ENCODE measurements at regions not wholly inside any gene's neighbourhood (a gene's known extent, or its start where the extent isn't known, plus 50 kb on each side); places are given as distances from the start of the nearest gene placed in this dataset. TPM values are rescaled to one million over a fixed set of nuclear protein-coding genes. Genes with fewer than 3 reads are reported as not detected.

DNA sequence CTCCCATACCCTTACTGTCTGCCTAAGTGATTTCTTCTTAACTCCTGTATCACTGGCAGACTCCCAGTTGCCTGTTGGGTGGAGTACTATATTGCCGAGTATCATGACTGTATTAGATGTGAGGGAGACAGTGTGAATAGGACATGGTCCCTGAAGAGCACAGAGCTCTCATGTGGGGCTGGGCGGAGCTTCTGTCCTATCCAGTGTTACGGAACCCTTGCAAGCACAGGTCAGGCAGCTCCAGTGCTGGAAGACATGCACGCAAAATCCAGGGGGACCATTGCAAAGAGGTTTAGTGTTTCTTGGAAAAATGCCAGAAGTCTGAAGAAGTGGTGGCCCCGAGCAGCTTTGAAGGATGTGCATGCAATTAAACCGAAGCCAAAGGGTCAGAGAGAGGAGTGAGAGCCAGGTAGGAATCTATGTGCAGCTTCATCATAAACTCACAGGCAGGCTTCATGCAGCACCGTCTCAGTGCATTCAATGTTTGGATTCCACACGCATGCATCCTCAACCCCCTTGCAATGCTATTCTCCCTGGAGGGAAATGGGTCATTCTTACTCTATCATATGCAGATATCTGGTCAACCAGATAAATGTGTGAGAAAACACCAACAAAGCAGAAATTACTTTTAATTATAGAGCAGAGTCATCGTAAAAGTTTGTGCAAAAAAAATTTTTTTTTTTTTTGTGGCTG lies 49.7 kb upstream of the DHRSX start:
- BruUV-seq (replicated peaks): no TSS peak
- POLR2A ChIA-PET: no interaction called here

More for the DNA sequence above, 49.7 kb upstream of the DHRSX start:
- CTCF ChIA-PET (ENCODE audit: unreplicated experiment): no interaction called here
- DNase-seq (ENCODE audit: low spot score): no peak
- intact Hi-C loops (cut with micrococcal nuclease; ENCODE audit: unreplicated experiment): no loop called here
- Histone ChIP-seq H3K4me2 (ENCODE audit: low read length) (no peak overlapping the region), H3K4me1 (ENCODE audit: insufficient read depth, low read length, poor library complexity, severe bottlenecking) (no peaks in the 10 kb centered on the region), H3K4me3 (ENCODE audit: low read depth, low read length, poor library complexity, severe bottlenecking) (no peak overlapping the region), H2AFZ (ENCODE audit: low read length) (no peak overlapping the region), H3K36me3 (ENCODE audit: insufficient read depth, low read length) (no peaks in the 10 kb centered on the region; the same call in 1 of the 2 replicates), H4K20me1 (ENCODE audit: insufficient read depth, low read length) (no peaks in the 10 kb centered on the region), H3K27ac (ENCODE audit: low read depth, low read length, poor library complexity, severe bottlenecking) (no peak overlapping the region), H3K9me3 (ENCODE audit: low read length) (0 out of 2 replicates have a peak, but pooled peaks cover 4% of the 10 kb centered on the region), H3K9me2 (ENCODE audit: insufficient read depth, low read length) (no peaks in the 10 kb centered on the region), H3K79me2 (ENCODE audit: insufficient read depth, low read depth, low read length) (no peaks in the 10 kb centered on the region)
- TF ChIP-seq, protein P1, sequence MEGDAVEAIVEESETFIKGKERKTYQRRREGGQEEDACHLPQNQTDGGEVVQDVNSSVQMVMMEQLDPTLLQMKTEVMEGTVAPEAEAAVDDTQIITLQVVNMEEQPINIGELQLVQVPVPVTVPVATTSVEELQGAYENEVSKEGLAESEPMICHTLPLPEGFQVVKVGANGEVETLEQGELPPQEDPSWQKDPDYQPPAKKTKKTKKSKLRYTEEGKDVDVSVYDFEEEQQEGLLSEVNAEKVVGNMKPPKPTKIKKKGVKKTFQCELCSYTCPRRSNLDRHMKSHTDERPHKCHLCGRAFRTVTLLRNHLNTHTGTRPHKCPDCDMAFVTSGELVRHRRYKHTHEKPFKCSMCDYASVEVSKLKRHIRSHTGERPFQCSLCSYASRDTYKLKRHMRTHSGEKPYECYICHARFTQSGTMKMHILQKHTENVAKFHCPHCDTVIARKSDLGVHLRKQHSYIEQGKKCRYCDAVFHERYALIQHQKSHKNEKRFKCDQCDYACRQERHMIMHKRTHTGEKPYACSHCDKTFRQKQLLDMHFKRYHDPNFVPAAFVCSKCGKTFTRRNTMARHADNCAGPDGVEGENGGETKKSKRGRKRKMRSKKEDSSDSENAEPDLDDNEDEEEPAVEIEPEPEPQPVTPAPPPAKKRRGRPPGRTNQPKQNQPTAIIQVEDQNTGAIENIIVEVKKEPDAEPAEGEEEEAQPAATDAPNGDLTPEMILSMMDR (conservative IDR thresholded peaks at IDR 0.05; ENCODE audit: low read length): no peak
- no peak for TF ChIP-seq EZH2phosphoT487 (IDR thresholded peaks at IDR 0.05; ENCODE audit: borderline replicate concordance, low read depth, low read length)

Small RNA genes in the stretch of these regions (microRNA-seq; reads per million reads assigned to microRNA genes)
- gene MIR6089 (ENCODE audit: borderline replicate concordance): not detected

Small RNA genes in the stretch of these regions (small RNA-seq; reads per million reads assigned to genes)
- gene MIR6089: not detected
